HK-2 (cell line): ENCODE measurements at regions not wholly inside any gene's neighbourhood (a gene's known extent, or its start where the extent isn't known, plus 50 kb on each side); places are given as distances from the start of the nearest gene placed in this dataset.

Experiments
- DNase-seq: peaks from one replicate; pipeline ENCODE4 v3.0.0-alpha.2; 2018; ENCODE audit not compliant: unreplicated experiment

DNA sequence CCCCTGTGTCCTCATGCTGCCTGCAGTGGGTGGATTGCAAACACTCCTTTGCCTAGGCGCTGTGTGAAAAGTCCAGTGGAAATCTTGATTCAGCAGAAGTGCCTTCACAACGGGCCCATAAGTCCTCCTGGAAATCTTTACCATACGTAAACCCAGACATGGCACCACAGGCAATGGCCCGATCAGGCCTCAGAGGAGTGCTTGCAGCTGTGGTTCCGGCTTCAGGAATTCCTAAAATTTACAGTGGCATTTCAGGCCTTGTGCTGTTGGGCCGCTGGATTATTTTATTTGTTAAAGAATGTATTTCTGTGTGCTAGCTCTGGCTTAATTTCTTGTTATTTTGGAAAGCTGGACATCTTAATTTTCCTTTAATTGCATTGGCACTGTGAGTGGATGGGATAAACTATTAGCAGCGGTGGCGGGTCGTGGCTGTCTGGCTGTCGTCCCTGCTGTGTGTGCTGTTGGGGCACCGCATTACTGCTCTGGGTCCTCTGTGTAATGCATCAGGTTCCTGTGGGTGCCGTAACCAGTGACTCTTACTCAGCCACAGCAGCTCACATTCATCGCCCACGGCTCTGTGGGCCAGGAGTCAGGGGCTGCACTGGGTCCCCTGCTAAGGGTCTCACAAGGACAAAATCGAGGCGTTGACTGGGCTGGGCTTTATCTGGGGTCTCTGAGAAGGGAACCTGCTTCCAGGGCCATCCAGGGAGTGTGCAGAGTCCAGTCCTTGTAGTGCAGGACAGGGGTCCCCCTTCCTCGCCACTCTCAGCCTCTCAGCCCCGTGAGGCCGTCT is 73.1 kb downstream of the RTP5 start:
- DNase-seq = no peak

DNA sequence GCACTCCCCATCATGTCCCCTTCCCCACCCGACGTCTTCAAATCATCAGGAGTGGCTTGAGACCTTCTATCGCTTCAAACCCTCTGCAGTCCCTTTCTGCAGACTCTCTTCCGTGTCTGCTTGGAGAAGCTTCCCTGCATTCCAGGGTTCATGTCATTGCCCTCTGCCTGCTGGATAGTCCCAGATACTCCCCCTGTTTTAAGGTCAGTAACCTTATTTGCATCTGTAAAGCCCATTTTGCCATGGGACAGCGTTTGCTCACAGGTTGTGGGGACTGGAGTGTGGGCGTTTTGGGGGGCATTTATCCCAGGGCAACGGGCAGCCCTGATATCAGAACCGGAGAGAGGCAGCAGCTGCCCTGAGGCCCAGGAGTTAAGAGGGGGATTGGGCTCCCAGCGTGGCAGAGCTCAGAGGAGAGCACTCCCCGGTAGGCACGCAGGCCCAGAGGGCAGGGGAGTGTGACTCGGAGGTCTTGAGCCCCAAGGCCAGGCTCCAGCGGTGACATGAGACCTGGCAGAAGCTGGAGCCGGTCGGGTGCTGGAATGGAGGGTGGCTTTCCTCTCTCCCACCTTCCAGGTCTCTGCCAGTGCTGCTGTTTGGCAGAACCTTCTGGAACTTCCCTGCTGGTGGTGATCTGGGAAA is 73.8 kb downstream of the RTP5 start:
- DNase-seq = no peak

DNA sequence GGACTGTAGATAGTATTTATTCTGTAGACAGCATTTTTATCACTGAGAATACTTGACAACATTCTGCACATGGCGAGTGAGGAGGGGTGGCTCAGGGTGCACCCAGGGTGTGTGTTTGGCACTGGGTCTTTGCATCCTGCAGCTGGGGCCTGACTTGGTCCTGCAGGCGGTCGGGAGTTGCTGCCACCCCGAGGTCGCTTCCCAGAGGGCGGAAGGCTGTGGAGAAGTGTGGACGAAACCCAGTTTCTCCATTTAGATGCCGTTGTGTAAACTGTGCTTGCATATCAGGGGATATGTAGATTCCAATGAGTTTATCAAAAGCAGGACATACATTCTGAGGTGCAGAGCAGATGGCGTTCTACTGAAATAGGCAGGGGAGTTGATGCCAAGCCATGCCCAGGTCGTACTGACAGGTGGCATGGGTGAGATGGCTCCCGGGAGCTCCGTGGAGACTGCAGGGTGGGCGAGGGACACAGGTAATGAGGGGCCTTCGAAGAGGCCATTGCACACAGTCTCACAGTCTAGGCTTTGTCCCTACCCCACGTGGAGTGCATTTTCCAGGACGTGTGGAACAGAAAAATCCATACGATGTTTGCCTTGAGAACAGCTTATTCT is 74.5 kb downstream of the RTP5 start:
- no peak for DNase-seq

DNA sequence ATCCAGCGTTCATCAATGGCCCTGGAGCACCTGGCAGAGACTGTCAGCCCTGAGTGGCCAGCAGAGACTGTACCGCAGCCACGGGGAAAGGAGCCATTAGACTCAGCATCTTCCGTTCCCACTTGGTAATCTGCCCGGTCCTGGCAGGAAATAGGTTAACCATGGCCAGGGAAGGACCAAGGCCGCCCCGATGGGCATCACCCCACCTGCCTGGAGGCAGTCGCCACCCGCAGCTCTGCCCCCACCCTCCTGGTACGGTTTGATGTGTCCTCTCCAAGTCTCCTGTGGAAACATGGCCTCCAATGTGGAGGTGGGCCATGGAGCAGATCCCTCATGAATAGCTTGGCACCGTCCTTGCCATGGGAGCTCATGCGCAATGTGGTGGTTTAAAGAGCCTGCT is 75.3 kb downstream of the RTP5 start:
- no peak for DNase-seq

DNA sequence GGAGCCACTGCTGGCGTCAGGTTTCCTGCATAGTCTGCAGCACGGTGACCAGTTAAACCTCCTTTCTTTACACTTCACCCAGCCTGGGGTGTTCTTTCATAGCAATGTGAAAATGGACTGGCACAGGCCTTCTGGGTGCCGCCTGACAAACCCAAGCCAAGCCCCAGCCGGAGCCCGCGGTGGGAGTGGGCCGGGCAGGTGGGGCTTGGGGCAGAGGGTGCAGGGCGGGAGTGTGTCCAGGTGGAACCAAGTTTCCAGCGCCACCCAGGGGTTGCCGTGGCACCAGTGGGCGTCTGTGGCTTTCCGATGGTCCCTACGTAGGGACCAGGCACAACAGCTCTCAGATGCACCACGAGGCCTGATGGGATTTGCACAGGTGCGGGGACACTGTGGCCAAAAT is 75.8 kb downstream of the RTP5 start:
- no peak for DNase-seq

DNA sequence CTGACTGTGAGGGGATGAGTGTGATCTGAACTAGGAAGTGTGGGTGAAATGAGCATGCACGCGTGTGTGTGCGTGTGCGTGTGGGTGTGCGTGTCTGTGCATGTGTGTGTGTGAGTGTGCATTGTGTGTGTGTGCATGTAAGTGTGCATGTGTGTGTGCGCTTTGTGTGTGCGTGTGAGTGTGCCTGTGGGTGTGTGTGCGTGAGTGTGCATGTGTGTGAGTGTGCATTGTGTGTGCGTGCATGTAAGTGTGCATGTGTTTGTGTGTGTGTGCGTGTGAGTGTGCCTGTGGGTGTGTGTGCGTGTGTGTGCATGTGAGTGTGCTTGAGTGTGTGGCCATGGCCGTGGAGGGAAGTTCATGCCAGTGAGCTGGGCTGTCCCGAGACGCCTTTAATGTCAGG is 76.3 kb downstream of the RTP5 start:
- DNase-seq = no peak

DNA sequence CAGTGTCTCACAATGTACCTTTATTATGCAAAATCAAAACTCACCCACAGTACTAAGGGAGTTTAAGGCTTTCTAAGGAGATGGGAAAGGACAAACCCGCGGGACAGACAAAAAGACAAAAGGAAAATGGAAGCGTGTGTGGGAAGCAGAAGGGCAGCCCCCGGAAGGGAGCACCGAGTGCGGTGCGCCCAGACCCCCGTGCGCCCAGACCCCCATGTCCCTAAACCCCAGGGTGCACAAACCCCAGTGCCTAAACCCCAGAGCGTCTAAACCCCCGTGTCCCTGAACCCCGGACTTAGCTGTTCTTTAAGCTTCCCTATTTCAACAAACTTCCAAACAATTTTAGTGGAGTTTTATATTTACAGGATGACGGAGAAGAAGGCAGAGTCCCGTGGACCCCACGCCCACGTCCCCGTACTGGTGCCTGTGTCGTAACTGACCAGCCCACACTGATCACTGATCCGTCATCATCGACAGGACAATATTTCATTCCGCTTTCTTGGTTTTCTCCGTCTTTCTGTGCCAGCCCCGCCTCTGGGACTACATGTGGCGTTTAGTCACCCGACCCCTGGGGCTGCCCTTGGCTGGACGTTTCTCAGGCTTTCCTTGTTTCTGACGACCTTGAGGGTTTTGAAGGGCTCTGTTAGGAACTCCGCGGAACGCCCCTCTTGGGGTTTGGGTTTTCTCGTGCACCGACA is 76.9 kb downstream of the RTP5 start:
- DNase-seq = no peak

DNA sequence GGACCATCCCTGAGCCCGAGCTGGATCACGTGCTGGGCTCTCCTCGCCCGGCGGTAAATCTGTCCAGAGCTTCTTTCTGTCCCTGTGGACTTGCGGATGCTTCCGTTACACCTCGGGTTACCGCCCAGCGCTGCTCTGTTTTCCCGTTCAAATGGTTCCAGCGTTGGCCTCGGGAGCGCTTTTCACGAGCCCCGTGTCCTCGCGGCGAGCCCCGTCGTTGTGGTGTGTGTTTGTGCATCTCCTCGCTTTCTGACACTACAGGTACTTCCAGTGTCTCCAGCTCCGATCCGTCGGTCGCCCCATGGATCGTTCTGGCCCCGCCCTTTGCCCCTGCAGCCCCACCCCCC is 77.4 kb downstream of the RTP5 start:
- no peak for DNase-seq

DNA sequence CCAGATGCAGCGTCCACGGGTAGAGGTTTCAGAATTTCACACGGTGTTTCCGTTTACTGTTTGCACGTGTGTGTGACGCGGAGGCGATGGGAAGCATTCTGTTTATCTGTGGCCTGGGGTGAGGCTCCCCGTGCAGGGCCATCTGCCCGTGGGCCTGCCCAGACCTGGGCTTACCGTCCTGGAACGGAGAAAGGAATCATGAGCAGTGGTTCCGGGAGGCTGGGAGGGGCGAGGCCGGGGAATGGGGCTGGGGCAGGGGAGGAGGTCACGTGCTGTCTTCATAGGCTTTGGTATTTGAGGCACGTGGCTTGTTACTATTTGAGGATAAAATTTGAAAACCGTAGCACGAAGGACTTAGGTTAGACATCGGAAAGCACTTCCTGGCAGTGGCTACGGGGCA is 77.9 kb downstream of the RTP5 start:
- no peak for DNase-seq

DNA sequence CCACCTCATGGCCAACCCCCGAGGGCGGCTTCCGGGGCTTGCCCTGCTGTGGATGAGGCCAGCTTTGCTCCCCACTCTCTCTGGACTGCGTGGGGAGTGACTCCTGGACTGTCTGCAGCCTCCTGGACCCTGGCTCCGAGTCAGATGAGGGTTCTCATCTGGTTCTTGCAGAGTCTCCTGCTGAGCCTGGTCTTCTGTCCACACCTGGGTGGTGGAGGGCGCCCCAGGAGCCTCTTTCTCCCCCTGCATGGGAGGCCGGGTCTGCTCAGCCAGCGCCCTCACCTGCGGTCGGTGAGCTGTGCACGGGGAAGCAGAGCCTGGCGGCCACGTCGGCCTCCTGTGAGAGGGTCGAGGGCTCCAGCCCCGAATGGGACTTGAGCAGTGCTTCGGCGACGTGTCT is 78.3 kb downstream of the RTP5 start:
- DNase-seq = no peak

DNA sequence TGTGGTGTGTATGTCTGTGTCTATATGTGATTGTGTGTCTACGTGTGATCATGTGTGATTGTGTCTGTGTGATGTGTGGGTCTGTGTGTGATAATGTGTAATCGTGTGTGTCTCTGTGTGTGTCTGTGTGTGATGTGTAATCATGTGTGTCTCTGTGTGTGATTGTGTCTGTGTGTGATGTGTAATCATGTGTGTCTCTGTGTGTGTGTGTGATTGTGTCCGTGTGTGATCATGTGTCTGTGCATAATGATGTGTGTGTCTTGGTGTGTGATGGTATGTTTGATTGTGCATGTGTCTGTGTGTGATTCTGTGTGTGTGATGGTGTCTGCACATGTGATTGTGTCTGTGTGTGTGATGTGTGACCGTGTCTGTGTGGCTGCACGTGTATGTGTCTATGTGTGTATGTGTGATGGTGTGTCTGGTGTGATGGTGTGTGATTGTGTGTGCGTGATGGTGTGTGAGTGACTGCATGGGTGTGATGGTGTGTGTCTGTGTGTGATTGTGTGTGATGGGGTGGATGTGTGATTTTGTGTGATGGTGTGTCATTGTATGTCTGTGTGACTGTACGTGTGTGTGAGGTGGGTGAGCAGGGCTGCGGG is 78.9 kb downstream of the RTP5 start:
- DNase-seq = no peak

DNA sequence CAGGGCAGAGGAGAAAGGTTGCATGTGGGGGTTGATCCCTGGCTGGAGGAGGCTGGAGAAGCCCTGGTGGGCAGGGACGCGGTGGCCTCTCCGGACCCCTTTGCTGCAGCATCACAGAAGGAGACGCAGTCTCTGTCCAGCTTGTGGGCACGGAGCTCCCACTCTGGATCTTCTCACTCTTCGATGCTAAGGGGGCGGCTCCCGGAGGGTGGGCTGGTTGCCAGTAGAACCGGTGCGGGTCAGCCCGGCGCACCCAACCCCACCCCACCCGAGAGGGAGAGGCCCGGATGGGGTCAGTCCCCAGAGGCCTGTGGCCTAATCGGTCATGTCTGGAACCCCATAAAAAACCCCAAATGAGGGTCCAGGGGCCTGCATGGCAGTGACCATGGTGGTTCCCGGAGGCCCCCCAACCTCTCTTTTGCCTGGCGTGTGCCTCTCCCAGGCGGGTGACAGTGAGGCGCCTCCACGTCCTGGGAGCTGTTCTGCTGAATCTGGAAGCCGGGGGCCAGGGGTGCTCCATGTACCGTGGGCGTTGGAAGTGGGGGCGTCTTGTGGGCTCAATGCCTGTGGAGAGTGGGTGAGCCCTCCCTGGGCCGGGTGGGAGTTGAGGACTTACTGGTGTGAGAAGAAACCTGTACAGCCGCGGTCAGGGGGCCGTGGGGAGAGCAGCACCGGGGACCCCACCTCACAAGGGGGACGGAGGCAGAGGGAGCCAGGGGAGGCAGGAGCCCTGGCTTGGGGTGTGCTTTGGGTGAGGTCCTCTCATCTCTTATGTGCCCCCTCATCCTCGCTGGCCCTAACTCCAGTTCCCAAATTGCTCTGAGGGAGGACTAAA is 79.6 kb downstream of the RTP5 start:
- no peak for DNase-seq

DNA sequence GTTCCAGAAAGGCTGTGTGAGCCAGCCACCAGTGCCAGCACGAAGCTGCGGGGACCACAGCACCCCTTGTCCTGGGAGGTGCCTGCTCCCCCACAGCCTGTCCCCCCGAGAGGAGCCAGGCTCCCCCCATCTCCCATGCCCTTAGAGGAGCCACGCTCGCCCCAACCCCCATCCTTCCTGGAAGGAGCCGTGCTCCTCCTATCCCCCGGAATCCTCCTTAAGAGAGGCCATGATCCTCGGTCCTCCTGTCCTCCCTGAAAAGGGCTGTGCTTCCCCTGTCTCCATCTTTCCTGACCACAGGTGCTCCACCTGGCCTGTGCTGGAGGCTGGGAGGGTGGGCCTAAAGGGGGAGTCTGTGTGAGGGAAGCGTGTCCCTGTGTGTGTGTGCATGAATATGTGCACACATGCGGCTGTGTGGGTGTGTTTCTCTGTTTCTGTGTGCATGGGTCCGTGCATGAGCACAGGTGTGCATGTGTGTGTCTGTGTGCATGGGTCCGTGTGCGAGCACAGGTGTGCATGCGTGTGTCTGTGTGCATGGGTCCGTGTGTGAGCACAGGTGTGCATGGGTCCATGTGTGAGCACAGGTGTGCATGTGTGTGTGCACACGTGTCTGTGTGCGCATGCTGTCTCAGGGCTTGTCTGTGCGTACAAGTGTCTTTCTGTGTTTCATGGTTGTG is 80.3 kb downstream of the RTP5 start:
- DNase-seq = no peak

DNA sequence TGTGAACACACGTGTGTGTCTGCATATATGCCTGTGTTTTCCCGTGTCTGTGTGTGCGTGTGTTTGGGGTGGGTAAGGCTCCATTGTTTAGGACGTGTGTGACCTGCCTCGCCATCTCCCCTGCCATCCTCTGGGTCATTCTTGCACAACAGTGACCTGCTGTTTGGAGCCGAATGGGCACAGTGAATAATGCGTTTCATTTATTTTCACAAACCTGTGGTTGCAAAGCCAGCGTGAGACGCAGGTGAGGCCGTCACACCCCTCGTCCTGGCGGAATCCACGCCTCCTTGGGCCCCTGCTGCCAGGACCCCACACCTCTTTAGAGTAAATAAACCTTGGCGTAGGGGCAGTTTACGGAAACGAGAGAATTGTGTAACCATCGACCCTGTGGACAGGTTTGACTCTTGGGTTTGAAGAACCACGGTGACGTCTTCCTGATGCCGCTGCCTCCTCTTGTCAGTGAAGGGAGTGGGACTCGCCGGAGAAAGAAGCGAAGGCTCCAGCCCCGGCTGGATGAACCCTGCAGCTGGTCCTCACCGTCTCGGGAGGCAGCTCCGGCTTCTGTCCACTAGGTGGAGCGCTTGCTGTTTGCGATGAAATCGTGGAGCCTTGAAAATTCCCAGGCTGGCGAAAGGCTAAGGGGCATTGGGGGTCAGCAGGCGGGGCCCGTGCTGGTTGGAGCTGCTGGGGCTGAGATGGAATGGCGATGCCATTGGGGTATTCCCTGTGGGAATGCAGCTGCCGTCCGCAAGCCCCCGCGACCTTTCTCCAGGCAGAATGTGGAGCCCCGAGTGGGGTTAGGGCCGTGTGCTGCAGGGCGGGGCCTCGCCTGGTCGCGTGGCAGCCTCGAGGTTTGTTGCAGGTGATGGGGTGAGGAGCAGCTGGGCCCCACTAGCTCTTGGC is 81.1 kb downstream of the RTP5 start:
- DNase-seq = peak; percentile 74

DNA sequence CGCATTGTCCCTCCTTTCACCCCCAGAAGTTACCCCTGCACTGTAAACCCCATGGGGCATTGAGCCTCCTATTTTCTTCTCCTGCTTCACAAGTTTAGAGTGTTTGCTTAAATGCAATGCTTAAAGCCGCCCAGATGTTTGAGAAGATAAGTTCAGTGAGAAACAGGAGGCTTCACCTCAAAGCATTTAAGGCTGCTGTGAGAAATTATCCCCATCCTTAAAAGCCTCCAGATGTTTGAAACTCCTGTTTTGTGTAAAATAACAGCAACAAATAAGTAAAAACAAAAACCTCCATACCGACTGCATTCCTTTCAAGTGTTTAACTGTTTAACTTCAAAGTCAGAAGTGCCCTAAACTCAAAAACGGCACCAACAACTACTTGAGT is 81.8 kb downstream of the RTP5 start:
- DNase-seq = no peak

DNA sequence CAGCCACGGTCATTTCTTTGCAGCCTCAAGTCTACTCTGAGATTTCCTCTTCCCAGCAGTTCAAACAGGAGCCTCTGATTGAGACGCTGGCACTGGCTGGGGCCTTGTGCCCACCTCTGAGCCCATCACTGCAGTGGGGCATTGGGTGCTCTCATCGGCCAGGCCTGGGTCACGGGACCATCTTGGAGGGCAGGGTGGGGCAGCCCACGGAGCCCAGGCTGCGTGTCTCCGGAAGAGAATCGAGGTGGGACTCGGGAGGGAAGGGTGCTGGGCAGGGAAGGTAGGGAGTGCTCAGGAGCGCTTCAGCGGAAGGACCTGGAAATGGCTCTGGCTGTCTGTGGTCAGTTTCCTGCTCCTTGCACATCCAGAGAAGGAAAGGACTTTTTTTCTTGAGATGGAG is 82.4 kb downstream of the RTP5 start:
- no peak for DNase-seq

DNA sequence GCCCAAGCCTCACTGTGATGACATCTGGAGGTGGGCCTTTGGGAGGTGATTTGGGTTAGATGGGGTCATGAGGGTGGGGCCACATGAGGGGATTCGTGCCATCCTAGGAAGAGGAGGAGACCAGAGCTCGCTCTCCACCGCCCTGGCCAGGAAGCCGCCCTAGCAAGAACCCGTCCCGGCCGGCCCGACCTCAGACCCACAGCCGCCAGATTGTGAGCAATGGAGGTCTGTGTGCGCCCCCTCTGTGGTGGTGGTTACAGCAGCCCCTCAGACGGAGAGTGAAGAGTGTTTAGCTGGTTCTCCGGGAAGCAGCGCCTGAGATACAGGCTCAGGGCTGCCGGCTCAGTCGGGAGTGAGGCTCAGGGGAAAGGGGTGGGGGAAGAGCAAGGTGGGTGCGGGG is 83.3 kb downstream of the RTP5 start:
- no peak for DNase-seq

DNA sequence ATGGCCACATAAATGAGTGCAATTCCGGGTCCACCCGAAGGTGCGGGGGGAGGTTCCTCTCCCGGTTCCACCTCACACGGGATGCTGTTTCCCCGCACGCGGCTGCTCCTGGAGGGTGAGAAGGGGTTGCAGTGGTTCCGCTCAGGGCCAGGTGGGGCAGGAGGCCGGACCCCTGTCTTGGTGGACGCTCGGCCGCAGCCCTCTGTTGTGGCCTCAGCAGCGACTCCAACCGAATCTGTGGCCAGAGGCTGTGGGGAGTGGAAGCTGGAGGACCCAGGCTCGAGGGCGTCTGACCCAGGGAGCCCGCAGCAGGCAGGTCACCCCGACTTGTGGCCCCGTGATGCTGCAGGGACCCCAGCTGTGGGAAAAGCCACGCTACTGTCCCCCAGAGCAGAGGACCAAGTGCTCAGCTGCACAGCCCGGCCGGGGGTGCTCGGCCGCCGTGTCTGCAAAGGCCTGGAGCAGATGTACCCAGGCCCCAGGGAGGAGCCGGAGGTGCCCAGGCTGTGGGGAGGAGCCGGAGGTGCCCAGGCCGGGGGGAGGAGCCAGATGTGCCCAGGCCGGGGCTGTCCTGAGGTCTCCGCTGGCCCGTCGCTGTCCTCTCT is 83.9 kb downstream of the RTP5 start:
- DNase-seq = no peak

DNA sequence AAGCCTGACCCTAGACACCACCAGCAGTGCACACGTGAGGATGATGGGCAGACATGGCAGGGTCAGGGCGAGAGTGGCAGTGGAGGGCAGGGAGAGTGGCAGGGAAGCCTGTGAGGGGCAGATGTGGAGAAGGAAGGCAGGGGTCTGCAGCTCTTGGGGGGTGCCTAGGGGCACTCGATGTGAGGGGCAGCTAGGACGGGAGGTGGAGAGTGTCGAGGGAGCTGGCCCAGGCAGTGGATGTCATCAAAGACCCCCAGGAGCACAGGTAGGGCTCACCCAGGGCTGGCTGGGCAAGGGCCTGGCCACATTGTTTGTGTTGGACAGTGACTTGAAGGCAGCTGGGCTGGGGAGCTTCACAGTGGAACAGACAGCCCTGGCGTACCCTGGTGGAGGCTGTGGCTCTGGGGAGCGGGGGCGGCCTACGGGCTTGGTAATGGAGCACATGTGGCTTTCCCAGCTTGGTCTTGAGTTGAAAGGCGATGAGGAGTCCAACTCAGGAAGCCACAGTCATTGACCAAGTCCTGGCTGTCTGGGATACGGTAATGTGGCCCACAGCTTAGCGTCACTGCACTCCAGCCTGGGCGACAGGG is 87.1 kb downstream of the RTP5 start:
- DNase-seq = no peak
